NCI-H1436 treated with DMSO at 0.1 percent for 48 hours (cell line): ENCODE measurements at regions not wholly inside any gene's neighbourhood (a gene's known extent, or its start where the extent isn't known, plus 50 kb on each side); places are given as distances from the start of the nearest gene placed in this dataset.
"Not testable (repeated sequence)": the region's sequence is repeated elsewhere in the genome, so short reads cannot be mapped to it uniquely, and the experiment has no call there.

ENCODE experiments used
- DNase-seq: peaks from one replicate; lab custom pipeline; 2025; lab: John Stamatoyannopoulos, UW

GRCh38 chr12:78269620-78270019 is 438.9 kb downstream of the NAV3 start:
- DNase-seq: no peak

GRCh38 chr12:78271546-78271945 is 440.9 kb downstream of the NAV3 start:
- DNase-seq: no peak

DNA sequence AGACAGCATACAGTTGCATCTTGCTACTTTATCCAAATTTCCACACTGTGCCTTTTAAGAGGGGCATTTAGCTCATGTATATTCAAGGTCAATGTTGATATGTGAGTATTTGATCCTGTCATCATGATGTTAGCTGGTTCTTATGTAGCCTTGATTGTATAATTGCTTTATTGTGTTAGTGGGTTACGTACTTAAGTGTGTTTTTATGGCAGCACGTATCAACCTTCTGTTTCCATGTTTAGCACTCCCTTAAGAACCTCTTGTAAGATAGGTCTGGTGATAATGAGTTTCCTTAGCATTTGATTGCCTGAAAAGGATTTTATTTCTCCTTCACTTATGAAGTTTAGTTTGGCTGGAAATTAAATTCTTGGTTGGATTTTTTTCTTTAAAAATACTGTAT is 445.2 kb downstream of the NAV3 start:
- peak; percentile 25 for DNase-seq

GRCh38 chr12:78278706-78279190 is 448.1 kb downstream of the NAV3 start:
- no peak for DNase-seq

DNA sequence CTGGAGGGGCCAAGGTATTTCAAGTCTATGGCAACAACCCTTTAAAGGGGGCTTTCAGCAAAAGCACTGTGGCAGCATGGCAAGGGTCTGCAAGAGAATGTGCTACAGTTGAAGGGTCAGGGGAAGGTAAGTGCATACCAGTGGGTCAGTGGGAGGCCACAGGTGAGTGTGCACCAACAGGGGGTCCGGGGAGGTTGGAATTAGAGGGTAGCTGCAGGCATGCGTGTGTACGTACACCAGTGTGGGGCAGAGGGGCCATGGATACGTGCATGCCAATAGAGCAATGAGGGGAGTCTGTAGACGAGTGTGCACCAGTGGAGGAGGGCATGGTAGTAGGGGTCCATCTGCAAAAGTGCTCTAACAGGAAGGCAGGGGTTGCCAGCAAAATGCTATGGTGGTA is 448.9 kb downstream of the NAV3 start:
- no peak for DNase-seq

DNA sequence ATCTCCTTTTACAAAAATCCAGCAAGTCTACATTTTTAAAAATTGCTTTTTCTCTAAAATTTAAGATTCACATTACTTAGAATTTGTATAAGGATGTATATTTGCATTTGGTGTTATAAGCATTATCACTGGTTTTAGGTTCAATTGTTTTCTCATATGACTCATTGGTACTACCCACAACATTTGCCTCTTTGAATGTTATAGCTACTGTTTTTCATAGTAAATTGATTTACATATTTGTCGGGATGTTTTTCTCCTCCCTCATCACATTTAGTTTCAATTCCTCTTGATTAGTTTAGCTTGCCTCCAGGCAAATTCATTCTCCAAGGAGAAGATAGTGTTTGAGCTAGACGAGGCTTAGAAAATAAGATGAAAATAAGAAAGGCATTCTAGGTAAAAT is 450.4 kb downstream of the NAV3 start:
- not testable (repeated sequence) for DNase-seq

- DNase-seq: no peak
Observed at GRCh38 chr12:78284417-78284816, 453.7 kb downstream of the NAV3 start.

GRCh38 chr12:78290606-78291345 is 460.1 kb downstream of the NAV3 start:
- DNase-seq: no peak

- DNase-seq: no peak
Observed at GRCh38 chr12:78293059-78293686, 462.5 kb downstream of the NAV3 start.

DNA sequence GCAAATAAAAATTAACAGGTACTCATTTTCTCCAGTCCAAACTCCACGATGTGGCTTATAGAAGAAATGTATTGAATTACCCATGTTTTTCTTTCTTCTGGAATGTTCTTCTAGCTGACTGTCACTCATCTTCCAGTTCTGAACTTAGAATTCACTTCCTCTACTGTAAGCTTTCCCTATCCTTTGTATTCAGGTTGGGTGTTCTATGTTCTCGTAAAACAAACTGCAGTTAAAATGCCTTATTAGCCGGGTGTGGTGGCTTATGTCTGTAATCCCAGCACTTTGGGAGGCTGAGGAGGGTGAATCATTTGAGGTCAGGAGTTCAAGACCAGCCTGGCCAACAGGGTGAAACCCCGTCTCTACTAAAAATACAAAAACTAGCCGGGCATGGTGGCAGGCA is 470.6 kb downstream of the NAV3 start:
- not testable (repeated sequence) for DNase-seq

DNA sequence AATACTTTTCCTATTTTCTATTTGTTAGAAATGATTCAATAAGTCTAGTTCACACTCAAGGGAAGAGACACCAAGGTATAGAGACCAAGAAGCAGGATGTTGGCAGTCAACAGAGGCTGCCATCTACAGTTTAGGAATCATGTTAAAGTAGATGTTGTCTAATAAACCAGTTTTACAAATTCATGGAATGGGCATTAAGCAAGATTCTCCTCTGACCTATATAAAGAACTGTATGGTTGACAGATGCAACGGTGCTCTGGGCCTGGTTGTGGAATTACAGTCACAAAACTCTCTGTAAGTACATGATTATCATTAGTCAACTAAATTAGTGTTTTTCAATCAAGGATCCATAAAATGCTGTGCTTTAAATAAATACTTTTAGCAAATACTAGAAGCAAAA is 475.1 kb downstream of the NAV3 start:
- no peak for DNase-seq

- DNase-seq: no peak
Observed at GRCh38 chr12:78306236-78306635, 475.5 kb downstream of the NAV3 start.

DNA sequence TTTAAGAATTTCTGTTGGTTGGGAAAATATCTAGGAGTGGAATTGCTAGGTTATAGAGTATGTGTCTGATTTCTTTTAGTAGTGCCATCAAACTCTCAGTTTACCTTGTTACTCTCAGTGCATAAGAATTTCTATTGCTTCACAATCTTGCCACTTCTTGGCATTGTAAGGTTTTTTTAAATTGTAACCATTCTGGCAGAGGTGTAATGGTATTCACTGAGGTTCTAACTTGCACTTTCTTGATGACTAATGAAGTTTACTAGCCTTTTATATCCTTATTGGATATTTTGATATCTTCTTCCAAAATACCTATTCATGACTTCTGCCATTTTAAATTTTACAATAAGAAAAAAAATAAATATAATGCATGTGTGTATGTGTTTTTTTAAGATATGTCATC is 478.0 kb downstream of the NAV3 start:
- DNase-seq: no peak

- no peak for DNase-seq
Observed at GRCh38 chr12:78315028-78315427, 484.3 kb downstream of the NAV3 start.

- no peak for DNase-seq
Observed at GRCh38 chr12:78316136-78316535, 485.4 kb downstream of the NAV3 start.

DNA sequence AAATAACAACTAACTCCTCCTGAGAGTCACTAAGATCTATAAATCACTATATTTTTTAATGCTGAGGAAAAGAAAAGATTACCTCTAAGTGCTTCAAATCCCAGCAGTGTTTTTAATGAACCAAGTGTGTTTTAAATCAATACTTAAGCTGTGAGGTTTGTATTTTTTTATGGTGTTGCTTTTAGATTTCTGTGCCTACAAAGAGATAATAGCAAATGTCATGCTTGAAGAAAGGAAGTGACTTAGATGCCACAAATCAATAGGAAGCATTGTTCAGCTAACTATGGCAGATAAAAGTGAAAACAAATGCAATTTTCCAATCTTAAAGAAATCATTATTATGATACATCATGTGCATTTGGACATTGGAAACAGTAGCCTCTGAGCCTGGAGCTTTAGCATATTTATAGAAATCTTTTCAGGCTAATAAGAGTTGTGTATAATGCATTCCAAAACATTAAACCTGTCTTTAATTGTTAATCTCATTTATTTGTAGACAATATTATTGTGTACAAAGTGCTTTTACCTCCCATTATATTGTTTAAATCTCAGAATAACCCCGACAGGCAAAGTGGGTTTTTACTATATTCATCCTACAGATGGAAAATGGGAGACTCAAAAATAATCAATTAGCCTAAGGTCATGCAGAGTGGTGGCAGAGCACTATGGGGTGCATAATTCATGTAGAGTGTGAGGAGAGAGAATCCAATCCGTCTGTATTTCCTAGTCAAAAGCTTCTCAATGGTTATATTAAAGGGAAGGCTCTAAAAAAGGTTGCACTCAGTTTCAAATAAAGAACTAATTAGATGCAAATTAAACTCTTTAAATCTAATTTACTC is 486.2 kb downstream of the NAV3 start:
- DNase-seq: no peak

DNA sequence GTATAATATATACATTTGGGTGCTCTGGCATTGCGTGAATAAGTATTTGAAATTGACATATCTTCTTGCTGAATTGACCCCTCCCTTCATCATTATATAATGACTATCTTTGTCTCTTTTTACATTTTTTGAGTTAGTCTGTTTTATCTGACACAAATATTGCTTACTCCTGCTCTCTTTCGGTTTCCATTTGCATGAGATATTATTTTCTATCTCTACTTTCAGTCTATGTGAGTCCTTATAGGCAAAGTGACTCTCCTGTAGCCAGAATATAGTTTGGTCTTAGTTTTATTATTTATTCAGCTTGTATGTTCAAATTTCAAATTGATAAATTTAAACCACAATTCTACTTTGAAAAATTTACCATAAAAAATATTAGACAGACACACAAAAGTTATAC is 491.0 kb downstream of the NAV3 start:
- DNase-seq: no peak

- no peak for DNase-seq
Observed at GRCh38 chr12:78323226-78323625, 492.5 kb downstream of the NAV3 start.

DNA sequence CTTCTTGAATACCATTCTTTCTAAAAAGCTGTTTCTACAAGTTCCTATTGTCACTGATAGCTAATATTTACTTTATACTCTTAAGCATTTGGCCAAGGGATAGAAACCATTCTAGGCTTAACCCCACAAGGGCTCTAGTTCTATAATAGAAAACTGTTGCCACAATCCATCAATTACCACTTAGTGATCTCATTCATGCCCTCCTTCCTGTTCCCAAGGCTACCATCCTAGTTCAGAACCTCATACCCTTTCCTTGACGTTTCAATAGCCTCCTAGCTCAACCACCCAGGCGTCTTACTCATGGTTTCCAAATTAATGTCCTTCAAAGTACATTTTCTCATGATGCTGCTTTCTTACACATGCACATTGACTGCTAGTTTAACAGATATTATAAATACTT is 493.5 kb downstream of the NAV3 start:
- DNase-seq: no peak

GRCh38 chr12:78328524-78328923 is 497.8 kb downstream of the NAV3 start:
- no peak for DNase-seq

DNA sequence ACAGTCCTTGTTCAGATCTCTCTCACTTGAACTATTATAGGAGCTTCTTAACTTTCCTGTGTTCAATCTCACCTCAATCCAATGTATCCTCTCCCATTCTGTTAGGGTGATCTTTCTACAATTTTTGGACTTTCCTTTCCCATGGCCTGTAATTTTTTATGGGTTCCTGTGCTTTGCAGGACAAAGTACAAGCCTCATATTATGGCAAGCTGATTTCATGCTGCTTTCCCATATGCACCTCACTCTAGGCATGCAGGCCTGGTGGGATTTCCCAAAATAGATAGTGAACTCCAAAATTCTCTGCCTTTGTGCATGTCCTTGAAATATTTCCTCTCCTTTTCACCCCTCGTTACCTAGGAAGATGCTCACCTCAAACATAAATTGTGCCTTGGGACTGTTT is 499.4 kb downstream of the NAV3 start:
- DNase-seq: no peak

- no peak for DNase-seq
Observed at GRCh38 chr12:78331181-78331580, 500.5 kb downstream of the NAV3 start.

- no peak for DNase-seq
Observed at GRCh38 chr12:78331753-78332152, 501.1 kb downstream of the NAV3 start.
